ENCODE measurements at regions not wholly inside any gene's neighbourhood (a gene's known extent, or its start where the extent isn't known, plus 50 kb on each side); places are given as distances from the start of the nearest gene placed in this dataset.

DNA sequence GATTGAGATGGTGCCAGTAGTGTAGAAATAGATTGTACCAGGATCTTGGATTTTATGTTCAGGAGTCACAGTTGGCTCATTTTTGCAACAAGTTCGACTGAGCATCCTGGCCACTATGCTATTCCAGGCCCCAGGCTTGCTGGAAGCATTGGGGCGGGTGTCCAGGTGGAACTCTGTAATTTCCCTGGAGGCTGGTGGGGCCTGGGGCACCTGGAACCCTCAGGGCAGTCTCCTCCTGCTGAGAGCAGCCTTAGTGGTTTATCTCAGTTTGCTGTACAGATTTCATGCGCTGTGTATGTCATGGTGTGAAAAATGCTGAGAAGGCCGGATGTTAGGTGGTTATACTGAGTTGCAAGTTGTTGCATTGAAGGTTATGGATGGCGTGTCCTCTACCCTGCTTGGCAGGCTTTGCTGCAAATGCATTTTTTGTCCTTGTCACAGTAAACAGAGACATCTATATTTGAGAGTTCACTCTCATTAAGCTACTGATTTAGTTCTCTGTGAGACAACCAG, 135.1 kb upstream of the MYLIP start:
- DNase-seq: no peak

DNA sequence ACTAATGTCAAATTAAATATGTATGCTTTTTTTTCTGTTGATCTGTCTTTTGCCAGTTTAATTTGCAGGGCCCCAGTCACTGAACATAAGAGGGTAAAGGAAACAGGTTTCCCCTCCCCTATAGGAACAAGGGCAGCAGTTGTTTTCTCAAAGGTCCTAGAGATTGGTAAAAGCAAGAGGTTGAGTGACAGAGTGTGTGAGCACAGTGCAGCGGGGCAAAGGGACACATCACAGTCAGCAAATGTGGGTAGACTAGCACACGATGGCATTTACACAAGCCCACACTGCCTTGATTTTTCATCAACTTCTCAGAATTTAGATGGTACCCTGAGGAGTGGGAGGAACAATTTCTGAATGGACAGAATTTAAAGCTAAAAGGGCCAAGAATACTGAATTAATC, 138.7 kb upstream of the MYLIP start:
- DNase-seq: no peak

DNA sequence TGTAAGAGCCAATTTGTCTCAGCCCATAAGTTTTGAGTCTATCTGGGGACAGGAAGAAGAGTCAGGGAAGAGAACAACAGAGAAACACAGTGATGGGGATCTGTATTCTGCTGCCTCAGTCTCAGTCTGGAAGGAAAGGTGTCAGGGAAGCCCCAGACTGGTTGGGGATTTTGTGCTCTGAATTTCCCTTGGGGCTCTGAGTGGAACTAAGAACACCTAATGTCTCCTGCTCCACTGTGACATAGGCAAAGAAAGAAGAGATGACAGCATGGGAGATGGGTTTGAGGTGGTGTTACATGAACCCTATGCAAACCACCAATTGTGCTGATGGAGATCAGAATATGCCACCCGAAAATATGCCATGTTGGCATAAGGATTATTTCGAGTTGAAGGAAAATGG, 139.5 kb upstream of the MYLIP start:
- no peak for DNase-seq

DNA sequence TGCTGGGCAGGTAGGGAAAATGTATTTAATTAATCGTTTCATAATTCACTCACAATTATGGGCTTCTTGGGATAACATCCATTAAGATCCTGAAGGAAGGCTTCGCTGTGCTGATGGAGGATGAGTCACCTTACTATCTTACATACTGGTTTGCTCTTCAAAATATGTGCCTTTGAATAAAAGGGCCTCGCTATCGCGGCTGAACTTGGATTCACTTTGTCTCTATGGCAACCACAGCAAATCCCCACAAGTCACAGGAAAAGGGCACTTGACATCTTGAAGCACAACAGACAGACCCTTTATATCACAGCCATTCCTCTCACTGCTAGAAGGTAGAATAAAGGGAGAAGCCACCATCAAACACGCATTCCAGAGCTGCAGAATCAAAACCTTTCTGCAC, 141.3 kb upstream of the MYLIP start:
- DNase-seq: no peak

DNA sequence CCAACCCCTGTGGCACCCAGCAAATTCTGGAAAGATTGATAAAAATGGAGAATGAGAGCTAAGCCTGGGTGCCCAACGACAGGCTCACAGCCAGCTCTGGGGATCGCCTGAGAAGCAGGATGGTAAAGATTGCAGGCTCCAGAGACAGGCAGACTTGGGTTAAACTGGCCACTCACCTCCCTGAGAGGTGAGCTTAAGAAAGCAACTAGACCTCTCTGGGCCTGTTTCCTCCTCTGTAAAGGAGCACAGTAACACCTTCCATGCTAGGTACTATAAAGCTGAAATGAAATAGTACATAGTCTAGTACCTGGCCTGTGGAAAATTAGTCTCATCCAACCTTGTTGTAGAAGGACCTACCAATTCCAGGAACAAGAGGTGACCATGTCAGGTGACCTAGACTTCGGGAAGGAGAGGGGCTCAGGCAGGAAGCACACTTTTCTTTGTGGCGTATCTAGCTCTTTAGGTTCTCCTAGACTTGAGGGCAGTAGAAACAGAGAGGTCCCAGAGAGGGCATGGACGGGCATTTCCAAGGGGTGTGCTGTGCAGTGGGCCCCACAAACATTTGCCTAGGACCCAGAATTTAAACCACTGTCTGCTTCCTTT, 142.8 kb upstream of the MYLIP start:
- no peak for DNase-seq

DNA sequence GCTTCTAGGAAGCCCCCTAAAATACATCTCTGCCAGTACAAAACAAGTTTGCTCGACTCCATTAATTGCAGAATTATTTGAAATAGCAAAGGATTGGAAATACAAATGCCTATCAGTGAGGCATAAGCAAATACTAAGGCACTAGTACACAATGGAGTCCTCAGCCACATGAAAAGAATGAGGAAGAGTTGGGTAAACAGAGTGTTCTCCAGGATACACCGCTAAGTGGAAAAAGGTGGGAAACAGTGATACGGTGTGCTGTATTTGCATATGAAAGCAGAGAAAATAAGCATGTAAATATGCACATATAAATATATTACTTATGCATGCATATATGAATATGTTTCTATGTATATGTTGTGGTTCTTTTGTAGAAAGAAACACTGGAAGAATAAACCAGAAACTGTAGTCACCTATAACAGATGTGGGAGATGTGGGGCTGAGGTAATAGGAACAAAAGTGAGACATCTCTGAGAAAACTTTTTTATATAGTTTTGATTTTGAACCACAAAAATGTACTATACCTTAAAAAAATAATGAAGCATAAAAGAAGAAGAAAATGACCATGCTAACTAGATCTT, 143.4 kb upstream of the MYLIP start:
- no peak for DNase-seq

DNA sequence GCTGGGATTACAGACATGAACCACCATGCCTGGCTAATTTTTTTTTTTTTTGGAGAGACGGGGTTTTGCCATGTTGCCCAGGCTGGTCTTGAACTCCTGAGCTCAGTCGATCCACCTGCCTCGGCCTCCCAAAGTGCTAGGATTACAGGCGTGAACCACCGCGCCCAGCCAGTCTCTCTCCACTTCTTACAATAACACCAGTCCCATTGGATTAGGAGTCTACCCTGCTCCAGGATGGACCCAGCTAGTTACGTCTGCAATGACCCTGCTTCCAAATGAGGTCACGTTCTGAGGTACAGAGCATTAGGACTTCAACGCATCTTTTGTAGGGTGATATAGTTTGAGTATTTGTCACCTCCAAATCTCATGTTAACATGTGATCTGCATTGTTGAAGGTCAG, 146.9 kb upstream of the MYLIP start:
- DNase-seq: no peak

DNA sequence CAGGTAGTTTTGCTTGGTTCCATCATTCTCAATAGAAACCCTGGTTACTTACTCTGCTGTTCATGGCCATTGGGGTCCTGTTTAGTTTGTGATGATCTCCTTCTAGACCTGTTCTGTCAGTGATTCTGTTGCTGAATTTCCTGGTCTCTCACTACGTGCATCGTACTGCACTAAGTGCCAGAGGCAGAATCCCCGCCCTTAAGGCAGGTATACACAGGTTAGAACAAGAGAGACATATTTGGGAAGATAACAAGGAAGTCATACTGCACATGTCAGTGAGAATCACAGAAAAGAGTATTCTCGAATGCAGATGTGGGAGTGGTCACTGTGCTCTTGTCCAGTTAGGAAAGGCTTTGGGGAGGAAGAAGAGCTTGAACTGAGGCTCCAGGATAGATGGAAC, 148.1 kb upstream of the MYLIP start:
- no peak for DNase-seq

DNA sequence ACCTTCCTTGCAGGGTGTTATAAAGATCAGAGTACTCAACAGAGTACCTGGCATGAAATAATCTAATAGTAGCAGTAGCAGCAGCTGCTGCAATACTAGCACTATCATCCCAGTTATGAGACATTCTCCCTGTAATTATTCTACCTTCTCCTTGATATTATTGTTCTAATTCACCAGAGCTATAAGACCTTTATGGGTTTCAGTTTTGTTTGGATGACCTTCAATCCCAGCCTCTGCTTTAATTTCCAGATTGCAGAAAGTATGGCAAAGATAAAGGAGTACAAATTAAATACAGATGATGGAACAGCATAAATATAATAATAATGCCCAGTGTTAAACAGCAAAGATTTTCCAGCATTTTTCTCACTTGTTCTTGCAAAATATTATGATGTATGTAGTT, 150.5 kb upstream of the MYLIP start:
- DNase-seq: no peak

DNA sequence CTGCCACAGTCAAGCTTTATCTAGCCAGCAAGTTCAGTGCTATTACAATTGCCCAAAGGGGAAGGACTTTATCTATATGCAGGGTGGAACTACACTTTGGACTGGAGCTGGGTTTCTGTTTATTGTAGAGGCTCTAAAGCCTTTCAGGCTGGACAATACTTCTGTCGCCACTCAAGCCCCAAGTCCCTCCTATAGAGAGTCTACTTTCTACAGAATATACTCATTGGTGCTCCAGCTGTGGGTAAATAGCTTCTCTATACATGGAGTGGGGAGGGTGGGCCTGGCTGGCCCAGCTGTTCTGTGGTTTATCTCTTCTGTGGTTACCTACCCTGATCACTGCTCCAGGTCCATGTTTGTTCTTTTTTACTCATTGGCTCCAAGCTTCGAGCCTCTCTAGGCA, 151.8 kb upstream of the MYLIP start:
- no peak for DNase-seq

DNA sequence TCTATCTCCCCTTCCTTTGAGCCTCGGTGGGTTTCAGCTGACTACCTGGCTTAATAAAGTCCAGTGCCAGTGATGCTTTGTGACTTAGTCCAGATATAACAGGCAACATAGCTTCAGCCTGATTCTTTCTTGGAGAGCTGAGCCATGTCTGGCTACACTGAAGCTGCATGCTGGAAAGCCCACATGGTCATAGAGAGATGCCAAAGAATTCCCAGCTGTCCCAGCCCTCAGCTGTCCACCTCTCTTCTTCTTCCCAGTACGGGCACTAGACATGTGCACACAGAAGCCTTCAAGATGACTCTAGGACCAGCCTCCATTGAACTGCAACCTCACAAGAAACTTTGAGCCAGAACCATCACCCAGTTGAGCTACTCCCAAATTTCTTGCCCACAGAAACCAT, 154.1 kb upstream of the MYLIP start:
- no peak for DNase-seq

DNA sequence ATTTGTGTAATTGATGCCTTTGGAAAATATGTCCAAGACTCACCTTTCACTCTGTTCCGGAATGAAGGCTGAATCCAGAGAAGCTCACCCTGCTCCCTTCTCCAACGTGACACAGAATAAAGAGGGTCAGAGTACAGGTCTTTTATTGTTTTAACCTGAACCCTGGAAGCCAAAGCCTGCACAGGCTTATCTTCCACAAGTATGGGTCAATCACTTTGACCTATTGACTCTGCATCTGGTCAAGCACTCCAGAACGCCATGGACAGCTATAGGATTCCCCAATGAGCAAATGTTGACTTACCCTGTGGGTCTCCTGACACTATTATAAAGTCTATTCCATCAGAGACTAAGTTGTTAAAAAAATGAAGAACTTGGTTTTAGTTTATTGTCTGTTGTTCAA, 158.4 kb upstream of the MYLIP start:
- no peak for DNase-seq

DNA sequence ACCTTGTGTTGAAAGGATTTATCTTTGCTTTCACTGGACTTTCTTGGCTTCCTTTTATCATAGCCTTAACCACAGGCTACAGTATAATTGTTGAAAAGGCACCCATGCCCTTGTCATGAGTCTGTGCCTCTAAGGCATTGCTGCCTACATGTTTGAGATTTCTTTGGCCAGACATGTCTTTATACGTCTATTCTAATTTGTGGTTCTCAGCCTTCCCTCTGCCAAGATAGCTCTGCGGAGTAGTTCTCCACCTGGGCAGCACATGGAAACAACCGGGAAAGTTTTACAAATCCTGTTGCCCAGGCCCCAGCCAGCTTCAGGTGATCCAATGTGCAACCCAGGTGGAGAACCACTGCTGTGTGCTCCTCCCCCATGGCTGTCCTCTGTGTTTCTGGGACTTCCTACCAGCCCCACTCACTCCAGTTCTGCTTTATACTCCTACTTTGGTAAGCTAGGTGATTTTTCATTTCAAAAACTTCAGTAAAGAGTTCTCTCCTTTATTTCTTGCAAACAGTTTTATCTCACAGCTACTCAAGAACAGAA, 159.6 kb upstream of the MYLIP start:
- no peak for DNase-seq

DNA sequence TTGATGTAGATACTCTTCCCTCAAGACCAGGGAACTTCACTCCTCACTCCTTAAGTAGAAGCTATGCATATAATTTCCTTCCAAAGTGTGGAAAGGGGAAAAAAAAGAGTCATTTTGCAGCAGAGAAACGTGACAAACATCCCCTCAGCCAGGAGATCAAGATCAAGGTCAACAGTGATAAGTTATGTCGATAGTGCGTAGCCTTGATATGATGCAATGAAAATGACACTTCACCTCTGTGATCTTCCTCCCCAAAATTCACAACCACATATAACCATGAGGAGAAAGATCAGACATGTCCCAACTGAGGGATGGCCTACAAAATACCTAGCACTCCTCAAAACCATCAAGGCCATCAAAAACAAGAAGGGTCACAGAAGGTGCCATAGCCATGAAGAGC, 160.4 kb upstream of the MYLIP start:
- DNase-seq: no peak

DNA sequence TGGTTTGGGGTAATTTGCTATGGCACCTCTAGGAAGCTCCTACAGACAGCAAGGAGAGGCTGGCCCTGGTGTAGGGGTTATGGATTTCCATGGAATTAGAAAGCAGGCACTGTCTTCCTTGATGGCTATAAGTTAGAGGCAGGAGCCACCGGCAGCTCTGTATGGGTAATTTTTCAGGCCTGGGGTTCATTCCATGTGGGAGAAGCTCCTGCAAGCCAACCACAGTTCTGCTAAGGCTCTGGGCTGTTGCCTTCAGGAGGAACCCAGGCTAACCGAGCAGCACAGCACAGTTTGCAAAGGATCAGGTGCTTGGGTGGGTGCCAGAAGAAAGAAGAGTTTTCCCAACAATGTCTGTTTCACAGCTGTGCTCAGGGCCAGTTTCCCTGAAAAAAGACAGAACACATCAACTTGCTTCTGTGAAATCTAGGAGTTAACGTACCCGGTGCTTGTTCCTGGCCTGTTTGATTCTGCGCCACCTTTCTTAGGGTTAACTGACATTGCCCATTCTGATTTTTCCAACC, 162.8 kb upstream of the MYLIP start:
- no peak for DNase-seq

DNA sequence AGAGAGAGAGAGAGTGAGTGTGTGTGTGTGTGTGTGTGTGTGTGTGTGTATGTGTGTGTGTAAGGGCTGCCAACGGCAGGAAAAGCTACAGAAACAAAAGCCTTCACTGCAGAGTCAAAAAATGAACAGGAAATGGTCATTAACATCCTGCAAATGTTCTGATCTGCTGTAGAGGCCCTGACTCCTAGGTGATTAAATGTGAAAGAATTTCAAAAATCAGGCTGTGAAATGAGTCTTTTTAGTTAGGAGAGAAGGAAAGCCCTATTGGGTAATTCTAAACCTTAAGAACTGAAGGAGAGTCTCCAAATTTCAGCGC, 166.5 kb upstream of the MYLIP start:
- no peak for DNase-seq

DNA sequence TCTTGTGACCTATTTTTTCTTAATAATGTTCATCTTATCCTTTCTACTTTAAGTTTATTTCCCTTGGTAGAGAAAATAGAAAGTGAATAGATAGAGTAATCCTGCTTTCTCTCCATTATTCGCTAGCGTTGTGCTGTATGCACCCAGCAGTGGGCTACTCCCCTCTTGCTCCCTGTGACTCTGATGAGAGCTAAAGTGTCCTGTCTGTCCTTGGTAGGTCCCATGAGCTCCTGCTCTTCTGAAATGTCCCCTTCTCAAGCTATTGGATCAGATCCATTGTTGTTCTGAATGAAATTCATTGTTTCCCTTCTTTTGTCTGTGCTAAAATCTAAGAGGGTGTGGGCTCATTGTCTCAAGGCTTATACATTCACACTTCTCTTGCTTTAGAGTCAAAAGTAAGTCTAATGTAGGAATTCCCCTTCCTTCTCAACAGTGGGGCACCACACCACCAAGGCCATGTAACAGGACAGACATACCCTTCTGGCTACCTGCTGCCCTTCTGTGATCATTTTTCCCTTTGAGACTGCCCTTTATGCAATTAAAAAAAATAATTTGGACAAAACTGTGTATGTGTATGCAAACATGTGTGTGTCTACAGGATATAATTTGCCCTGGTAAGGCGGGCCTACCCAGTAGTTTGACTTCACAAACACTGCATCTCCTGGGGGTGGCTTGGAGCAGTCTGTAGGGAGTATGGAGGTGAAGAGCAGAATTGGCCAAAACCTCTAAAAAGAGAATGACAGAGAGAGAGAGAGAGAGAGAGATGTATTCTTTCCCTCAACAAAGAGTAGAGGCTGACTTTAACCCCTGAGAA, 167.0 kb upstream of the MYLIP start:
- DNase-seq: no peak

DNA sequence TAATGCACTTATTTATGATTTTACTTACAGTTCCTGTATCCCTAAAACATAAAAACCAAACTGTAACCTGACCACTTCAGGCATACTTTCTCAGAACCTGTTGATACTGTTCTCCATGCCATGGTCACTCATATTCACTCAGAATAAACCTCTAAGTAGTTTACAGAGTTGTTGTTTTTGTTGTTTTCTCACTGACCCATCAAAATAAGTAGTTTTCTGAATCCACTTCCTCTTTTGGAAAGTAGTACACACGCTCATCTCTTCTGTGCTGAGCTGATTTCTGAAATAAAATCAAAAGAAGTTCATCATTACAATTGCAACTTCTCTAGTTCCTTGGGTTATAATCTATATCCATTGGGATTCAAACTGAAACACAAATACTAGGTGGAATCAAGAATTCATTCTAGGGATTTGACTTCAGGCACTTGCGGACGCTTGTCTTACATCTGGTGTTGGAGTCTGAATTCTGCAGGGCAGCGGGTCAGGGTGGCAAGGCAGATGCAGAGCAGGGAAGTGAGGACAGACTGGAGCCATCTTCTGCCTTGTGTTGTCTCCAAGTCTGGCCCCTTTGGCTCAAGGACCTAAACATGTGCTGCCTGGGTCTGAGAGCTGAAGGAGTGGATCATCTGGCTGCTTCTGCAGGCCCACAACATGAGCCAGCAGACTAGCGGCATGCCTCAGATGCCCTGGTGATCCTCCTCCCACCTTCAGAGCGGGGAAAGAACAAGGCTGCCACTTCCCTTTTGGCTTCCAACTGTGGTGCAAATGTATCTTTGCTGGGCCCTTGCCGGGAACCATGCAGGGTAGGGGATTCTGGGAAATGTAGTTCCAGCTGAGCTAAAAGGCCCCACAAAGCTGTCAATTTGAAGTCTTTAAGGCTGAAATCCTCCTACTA, 167.9 kb upstream of the MYLIP start:
- no peak for DNase-seq

DNA sequence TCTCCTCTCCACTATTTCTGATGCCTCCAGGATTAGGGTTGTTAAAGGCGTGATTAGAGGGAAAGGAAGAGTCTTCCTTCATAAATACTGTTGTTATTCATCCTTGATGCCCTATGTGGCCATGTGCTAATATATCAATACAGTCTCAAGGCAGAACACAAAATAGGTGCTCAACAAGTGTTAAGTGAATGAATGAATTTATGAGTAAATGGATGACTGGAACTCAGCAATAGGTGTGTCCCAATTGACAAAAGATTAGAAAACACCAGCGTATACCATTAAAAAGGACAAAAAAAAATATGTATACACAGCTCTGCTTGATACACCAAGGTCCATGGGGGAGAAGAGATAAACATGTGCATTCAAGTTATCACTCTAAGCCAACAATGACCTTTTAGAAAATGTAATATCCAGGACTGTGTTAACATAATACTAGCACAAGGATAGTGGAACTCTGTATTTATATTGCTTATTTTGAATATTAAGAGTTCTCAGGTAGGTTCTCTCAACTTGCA, 171.2 kb upstream of the MYLIP start:
- DNase-seq: no peak

DNA sequence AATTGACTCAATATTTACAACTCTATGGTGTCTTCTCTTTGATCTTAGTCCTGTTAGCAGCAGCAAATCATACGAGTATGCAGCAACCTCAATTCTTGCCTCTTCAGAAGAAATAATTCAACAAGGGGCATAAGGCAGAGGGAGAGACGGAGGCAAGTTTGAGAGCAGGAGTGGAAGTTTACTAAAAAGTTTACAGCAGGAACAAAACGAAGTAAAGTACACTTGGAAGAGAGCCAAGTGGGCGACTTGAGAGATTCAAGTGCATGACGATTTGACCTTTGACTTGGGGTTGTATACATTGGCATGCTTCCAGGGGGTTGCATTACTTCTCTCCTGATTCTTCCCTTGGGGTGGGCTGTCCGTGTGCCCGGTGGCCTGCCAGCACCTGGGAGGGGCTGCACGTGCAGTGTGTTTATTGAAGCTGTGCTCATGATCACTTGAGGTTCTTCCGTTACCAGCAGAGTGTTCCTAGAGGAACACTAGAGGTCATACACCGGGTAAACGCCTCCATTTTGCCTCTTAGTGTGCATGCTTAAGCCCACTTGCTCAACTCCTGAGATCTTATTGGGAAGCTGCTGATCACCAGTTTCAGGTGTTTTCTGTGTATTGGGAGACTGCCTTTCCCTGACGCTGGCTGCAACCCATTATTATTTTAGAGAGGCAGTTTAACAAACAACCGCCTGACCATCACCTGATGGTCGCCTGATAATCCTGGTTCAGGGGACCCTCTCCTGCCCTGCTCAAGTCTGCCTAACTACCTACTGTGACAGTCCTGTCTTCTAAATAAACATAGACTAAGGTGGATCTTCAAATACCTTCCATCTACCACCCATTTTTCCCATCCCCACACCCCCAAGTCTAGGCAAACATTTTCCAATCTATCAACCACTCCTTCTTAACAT, 172.4 kb upstream of the MYLIP start:
- no peak for DNase-seq

DNA sequence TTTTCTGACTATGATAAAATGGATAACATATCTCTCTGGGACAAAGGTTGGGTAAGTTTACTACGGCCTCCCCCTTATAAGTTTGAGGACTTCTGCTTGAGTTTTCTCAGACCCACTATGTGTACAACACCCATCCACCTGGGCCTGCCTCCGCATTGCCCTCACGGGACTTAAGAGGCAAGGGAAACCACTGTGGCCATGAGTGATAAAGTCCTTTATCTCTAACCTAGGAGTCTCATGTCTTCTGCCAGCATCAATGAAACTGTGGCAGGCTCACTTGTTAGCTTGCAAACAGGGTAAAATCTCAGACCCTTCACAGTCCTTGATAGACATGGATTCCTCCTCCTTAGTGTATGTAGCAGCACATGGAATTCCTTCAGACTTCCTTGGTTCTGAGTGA, 173.4 kb upstream of the MYLIP start:
- no peak for DNase-seq
